A549 (cell line): ENCODE measurements at regions not wholly inside any gene's neighbourhood (a gene's known extent, or its start where the extent isn't known, plus 50 kb on each side); places are given as distances from the start of the nearest gene placed in this dataset.

ENCODE experiments used
- ATAC-seq, 2 experiments: fragments of 200-7000 bp in 1 of 2; fragments of >200 bp in 1 of 2; cut with Nextera tagmentation in 1 of 2; cut with Tn5 transposase in 1 of 2; 3 replicates each; pipeline versions ENCODE4 v1.8.0 to v1.9.1; 2018 to 2020; ENCODE audit warnings: mild to moderate bottlenecking in 1 of 2, moderate library complexity in 1 of 2
- CTCF ChIA-PET: fragments of 300-600 bp; sonication (Branson Sonifier 250); formaldehyde crosslinking; extraction: SDS; loops from one replicate; lab custom pipeline; 2021; ENCODE audit warnings: antibody characterized with exemption, inconsistent platforms; lab: Yijun Ruan, JAX
- POLR2A ChIA-PET: fragments of 350-600 bp; formaldehyde crosslinking; extraction: SDS; loops from one replicate; lab custom pipeline; 2021; ENCODE audit warnings: antibody characterized with exemption, inconsistent platforms; lab: Yijun Ruan, JAX
- DNase-seq, 2 experiments: peaks; one replicate each; pipeline versions ENCODE4 v3.0.0 to v3.0.0-alpha.2; 2011 to 2016; ENCODE audit warnings: low read depth in 1 of 2, low spot score in 1 of 2
- FAIRE-seq: peaks from 2 replicates; lab custom pipeline; 2011; peaks lifted over from hg19 to GRCh38; lab: Jason Lieb, UNC
- H3K27ac ChIP-seq, 2 experiments: fragments of >200 bp; sonication (Bioruptor Twin); formaldehyde crosslinking; 3 replicates each; pipeline ENCODE4 v1.5.1; 2016 to 2017
- H3K4me1 ChIP-seq: fragments of >200 bp; sonication (Bioruptor Twin); formaldehyde crosslinking; 3 replicates; pipeline ENCODE4 v1.6.1; 2016
- H3K4me2 ChIP-seq: fragments of >200 bp; sonication (Bioruptor Twin); formaldehyde crosslinking; 3 replicates; pipeline ENCODE4 v1.6.1; 2016
- H3K4me3 ChIP-seq: fragments of >200 bp; sonication (Bioruptor Twin); formaldehyde crosslinking; 3 replicates; pipeline ENCODE4 v1.5.1; 2016
- H3K9me3 ChIP-seq: fragments of >200 bp; sonication (Bioruptor Twin); formaldehyde crosslinking; 3 replicates; pipeline ENCODE4 v1.6.1; 2016
- BHLHE40 ChIP-seq: IDR thresholded peaks from 2 replicates; pipeline ENCODE4 v1.6.1; 2012; ENCODE audit warnings: low read depth, low read length, inconsistent platforms
- CBX2 ChIP-seq: fragments of 200-600 bp; sonication (generic); IDR thresholded peaks from 2 replicates; pipeline ENCODE4 v1.6.1; 2016; ENCODE audit warnings: low read depth, mild to moderate bottlenecking, borderline replicate concordance
- CTCF ChIP-seq: fragments of >200 bp; sonication (Bioruptor Twin); formaldehyde crosslinking; IDR thresholded peaks from 3 replicates; pipeline ENCODE4 v1.5.1; 2016
- EHF ChIP-seq: fragments of 250-450 bp; sonication (Bioruptor Pico); IDR thresholded peaks from 2 replicates; pipeline ENCODE4 v1.5.0; 2020; ENCODE audit warnings: mild to moderate bottlenecking
- FOSB ChIP-seq: fragments of 250-450 bp; sonication (Bioruptor Pico); IDR thresholded peaks from 2 replicates; pipeline ENCODE4 v1.5.0; 2020; ENCODE audit warnings: mild to moderate bottlenecking, moderate library complexity
- FOSL2 ChIP-seq, 2 experiments: fragments of 450-650 bp in 1 of 2; fragments of >200 bp in 1 of 2; sonication (Bioruptor Twin) in 1 of 2; formaldehyde crosslinking; IDR thresholded peaks; 2 replicates each; pipeline versions ENCODE4 v1.5.0 to v1.6.1; 2016 to 2020; ENCODE audit warnings: mild to moderate bottlenecking in 1 of 2, moderate library complexity in 1 of 2
- FOXS1 ChIP-seq: fragments of 250-450 bp; sonication (Bioruptor Pico); IDR thresholded peaks from 2 replicates; pipeline ENCODE4 v1.5.0; 2020; ENCODE audit warnings: mild to moderate bottlenecking, moderate library complexity
- HDAC2 ChIP-seq: fragments of 200-600 bp; sonication (generic); IDR thresholded peaks from 2 replicates; pipeline ENCODE4 v1.6.1; 2016
- HEYL ChIP-seq: fragments of 250-450 bp; sonication (Bioruptor Pico); IDR thresholded peaks from 2 replicates; pipeline ENCODE4 v1.8.0; 2021; ENCODE audit warnings: mild to moderate bottlenecking, moderate library complexity
- HOXB13 ChIP-seq: fragments of 250-450 bp; sonication (Bioruptor Pico); IDR thresholded peaks from 2 replicates; pipeline ENCODE4 v1.5.0; 2020; ENCODE audit warnings: low read depth, mild to moderate bottlenecking, moderate library complexity
- HOXB5 ChIP-seq: fragments of 250-450 bp; sonication (Bioruptor Pico); IDR thresholded peaks from 2 replicates; pipeline ENCODE4 v1.5.0; 2020; ENCODE audit warnings: mild to moderate bottlenecking, moderate library complexity
- KDM5A ChIP-seq: fragments of 200-600 bp; sonication (generic); IDR thresholded peaks from 2 replicates; pipeline ENCODE4 v1.6.1; 2016; ENCODE audit warnings: antibody characterized with exemption, mild to moderate bottlenecking
- MAFK ChIP-seq: fragments of 450-650 bp; IDR thresholded peaks from 2 replicates; pipeline ENCODE4 v1.6.1; 2014; ENCODE audit not compliant: partially characterized antibody
- MYC ChIP-seq: IDR thresholded peaks from 2 replicates; pipeline ENCODE4 v1.6.1; 2012; ENCODE audit warnings: mild to moderate bottlenecking, inconsistent platforms, low read length, improper control_type of control experiment, borderline replicate concordance
- NFE2L2 ChIP-seq: fragments of 150-350 bp; conservative IDR thresholded peaks from 2 replicates; pipeline ENCODE4 v1.6.1; 2014; ENCODE audit warnings: low read length
- NR3C1 ChIP-seq: fragments of >200 bp; sonication (Bioruptor Twin); formaldehyde crosslinking; IDR thresholded peaks from 3 replicates; pipeline ENCODE4 v1.6.1; 2017
- POLR2AphosphoS2 ChIP-seq: conservative IDR thresholded peaks from 2 replicates; pipeline ENCODE4 v1.6.1; 2012; ENCODE audit warnings: low read length, improper control_type of control experiment, inconsistent platforms
- RARB ChIP-seq: fragments of 250-450 bp; sonication (Bioruptor Pico); IDR thresholded peaks from 2 replicates; pipeline ENCODE4 v1.8.0; 2021; ENCODE audit warnings: mild to moderate bottlenecking, moderate library complexity
- REST ChIP-seq: fragments of 200-600 bp; sonication (generic); IDR thresholded peaks from 2 replicates; pipeline ENCODE4 v1.6.1; 2016; ENCODE audit warnings: antibody characterized with exemption, mild to moderate bottlenecking, moderate library complexity
- RFX5 ChIP-seq: fragments of 450-650 bp; IDR thresholded peaks from 2 replicates; pipeline ENCODE4 v1.7.1; 2014; ENCODE audit warnings: antibody characterized with exemption, mild to moderate bottlenecking, moderate library complexity
- SREBF2 ChIP-seq: fragments of 450-650 bp; IDR thresholded peaks from 2 replicates; pipeline ENCODE4 v1.6.1; 2014; ENCODE audit warnings: mild to moderate bottlenecking, moderate library complexity
- USF2 ChIP-seq: fragments of 450-650 bp; IDR thresholded peaks from 2 replicates; pipeline ENCODE4 v1.6.1; 2014; ENCODE audit warnings: antibody characterized with exemption
- ZNF302 ChIP-seq: fragments of 250-450 bp; sonication (Bioruptor Pico); IDR thresholded peaks from 2 replicates; pipeline ENCODE4 v1.9.0; 2021; ENCODE audit warnings: inconsistent platforms, mild to moderate bottlenecking, moderate library complexity
- WGBS: methylation state at CpG from one replicate; pipeline ENCODE4 v1.1.6; 2017; ENCODE audit errors: missing lambda C conversion rate; 5-methylcytosine and 5-hydroxymethylcytosine counted together
- TF ChIP-seq, protein P1 (sequence below): fragments of >200 bp; sonication (Bioruptor Twin); formaldehyde crosslinking; IDR thresholded peaks from 3 replicates; pipeline ENCODE4 v1.6.1; 2016
- TF ChIP-seq, protein P2 (sequence below): IDR thresholded peaks from 2 replicates; pipeline ENCODE4 v1.6.1; 2012; ENCODE audit warnings: low read depth, borderline replicate concordance
- TF ChIP-seq, protein P3 (sequence below): IDR thresholded peaks from 2 replicates; pipeline ENCODE4 v1.6.1; 2012

GRCh38 chr12:61311413-61311812, 948.8 kb upstream of the USP15 start:
- Histone ChIP-seq H3K9me3 (peaks cover 3% of the 10 kb centered on the region; the same call in 1 of the 3 replicates), H3K4me2 (no peak overlapping the region), H3K4me3 (no peak overlapping the region), H3K4me1 (no peaks in the 10 kb centered on the region), H3K27ac (no peak overlapping the region)
- no peak for ATAC-seq
- no peak for DNase-seq
- CTCF ChIA-PET = no interaction called here
- no peak for FAIRE-seq
- POLR2A ChIA-PET = no interaction called here
- TF ChIP-seq MAFK (no peak), FOSL2 (IDR thresholded peaks at IDR 0.05) (no peak), FOSL2 (CRISPR knock-in tag; IDR thresholded peaks at IDR 0.05) (no peak), HEYL (CRISPR knock-in tag) (no peak), FOXS1 (CRISPR knock-in tag) (no peak), RARB (no peak), NFE2L2 (no peak), CTCF (no peak), ZNF302 (no peak), REST (no peak), HOXB5 (CRISPR knock-in tag) (no peak)
- TF ChIP-seq, protein P1, sequence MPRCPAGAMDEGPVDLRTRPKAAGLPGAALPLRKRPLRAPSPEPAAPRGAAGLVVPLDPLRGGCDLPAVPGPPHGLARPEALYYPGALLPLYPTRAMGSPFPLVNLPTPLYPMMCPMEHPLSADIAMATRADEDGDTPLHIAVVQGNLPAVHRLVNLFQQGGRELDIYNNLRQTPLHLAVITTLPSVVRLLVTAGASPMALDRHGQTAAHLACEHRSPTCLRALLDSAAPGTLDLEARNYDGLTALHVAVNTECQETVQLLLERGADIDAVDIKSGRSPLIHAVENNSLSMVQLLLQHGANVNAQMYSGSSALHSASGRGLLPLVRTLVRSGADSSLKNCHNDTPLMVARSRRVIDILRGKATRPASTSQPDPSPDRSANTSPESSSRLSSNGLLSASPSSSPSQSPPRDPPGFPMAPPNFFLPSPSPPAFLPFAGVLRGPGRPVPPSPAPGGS = no peak
- TF ChIP-seq, protein P2, sequence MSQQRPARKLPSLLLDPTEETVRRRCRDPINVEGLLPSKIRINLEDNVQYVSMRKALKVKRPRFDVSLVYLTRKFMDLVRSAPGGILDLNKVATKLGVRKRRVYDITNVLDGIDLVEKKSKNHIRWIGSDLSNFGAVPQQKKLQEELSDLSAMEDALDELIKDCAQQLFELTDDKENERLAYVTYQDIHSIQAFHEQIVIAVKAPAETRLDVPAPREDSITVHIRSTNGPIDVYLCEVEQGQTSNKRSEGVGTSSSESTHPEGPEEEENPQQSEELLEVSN = no peak
- TF ChIP-seq, protein P3, sequence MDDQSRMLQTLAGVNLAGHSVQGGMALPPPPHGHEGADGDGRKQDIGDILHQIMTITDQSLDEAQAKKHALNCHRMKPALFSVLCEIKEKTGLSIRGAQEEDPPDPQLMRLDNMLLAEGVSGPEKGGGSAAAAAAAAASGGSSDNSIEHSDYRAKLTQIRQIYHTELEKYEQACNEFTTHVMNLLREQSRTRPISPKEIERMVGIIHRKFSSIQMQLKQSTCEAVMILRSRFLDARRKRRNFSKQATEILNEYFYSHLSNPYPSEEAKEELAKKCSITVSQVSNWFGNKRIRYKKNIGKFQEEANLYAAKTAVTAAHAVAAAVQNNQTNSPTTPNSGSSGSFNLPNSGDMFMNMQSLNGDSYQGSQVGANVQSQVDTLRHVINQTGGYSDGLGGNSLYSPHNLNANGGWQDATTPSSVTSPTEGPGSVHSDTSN = no peak
- TF ChIP-seq, all 56 proteins: peak for 0

DNA sequence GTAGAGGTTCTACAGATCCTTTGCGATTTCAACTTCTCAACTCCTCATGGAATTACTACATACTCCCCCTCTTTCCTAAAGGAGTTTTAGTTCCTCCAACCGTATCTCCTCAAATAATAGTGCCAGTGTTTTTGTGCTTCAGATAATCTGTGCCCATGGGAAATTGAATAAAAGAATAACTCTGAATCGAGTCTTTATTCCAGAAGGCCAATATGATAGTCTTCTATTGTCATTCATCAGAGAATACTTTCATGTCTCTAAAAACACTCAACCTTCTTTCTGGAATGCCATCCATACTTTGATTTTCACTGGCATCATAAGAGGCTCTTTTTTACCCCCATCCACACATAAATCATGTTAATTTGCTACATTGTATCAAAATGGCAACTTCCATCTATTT, 911.3 kb upstream of the USP15 start:
- H3K4me2 ChIP-seq = no peak overlapping the region
- no peak for DNase-seq
- no peak overlapping the region for H3K27ac ChIP-seq
- no peak overlapping the region for H3K4me3 ChIP-seq
- POLR2A ChIA-PET = no interaction called here
- H3K4me1 ChIP-seq = no peaks in the 10 kb centered on the region
- TF ChIP-seq NR3C1 (no peak), RFX5 (no peak), EHF (CRISPR knock-in tag) (no peak), BHLHE40 (no peak), POLR2AphosphoS2 (no peak), USF2 (no peak), CBX2 (no peak), KDM5A (no peak), HOXB13 (CRISPR knock-in tag) (no peak), MYC (no peak), SREBF2 (no peak), HDAC2 (no peak), HEYL (CRISPR knock-in tag) (no peak), FOXS1 (CRISPR knock-in tag) (no peak), FOSB (CRISPR knock-in tag) (no peak)
- TF ChIP-seq, protein P1 = no peak
- no peak for FAIRE-seq
- CTCF ChIA-PET = interaction anchor here (0.7 kb wide), 1 partner anchor 1719 kb away, joined by 3 read pairs; no protein-coding TSS in a partner anchor
- no peak for ATAC-seq
- no peaks in the 10 kb centered on the region; the same call in 2 of the 3 replicates for H3K9me3 ChIP-seq
- 6% methylated on average over 3 of the region's 3 CpGs for whole genome bisulfite sequencing
